ENCODE measurements at regions not wholly inside any gene's neighbourhood (a gene's known extent, or its start where the extent isn't known, plus 50 kb on each side); places are given as distances from the start of the nearest gene placed in this dataset.

DNA sequence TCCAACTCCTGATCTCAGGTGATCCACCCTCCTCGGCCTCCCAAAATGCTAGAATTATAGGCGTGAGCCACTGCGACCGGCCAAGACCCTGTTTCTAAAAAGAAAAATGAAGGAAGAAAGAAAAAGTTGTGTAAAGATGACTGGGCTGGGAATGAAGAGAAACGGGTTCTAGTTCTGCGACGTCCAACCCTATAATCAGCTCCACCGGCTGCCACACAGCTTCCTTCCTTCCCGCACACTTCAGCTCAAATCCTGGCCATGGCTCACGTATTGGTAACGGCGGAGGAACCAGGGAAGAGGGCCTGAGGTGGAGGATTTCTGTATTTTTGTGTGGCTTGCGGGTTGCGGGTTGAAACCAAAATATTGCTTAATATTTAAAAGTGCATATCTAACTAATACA lies 88.1 kb downstream of the MYL12B start:
- TF ChIP-seq, protein P1, sequence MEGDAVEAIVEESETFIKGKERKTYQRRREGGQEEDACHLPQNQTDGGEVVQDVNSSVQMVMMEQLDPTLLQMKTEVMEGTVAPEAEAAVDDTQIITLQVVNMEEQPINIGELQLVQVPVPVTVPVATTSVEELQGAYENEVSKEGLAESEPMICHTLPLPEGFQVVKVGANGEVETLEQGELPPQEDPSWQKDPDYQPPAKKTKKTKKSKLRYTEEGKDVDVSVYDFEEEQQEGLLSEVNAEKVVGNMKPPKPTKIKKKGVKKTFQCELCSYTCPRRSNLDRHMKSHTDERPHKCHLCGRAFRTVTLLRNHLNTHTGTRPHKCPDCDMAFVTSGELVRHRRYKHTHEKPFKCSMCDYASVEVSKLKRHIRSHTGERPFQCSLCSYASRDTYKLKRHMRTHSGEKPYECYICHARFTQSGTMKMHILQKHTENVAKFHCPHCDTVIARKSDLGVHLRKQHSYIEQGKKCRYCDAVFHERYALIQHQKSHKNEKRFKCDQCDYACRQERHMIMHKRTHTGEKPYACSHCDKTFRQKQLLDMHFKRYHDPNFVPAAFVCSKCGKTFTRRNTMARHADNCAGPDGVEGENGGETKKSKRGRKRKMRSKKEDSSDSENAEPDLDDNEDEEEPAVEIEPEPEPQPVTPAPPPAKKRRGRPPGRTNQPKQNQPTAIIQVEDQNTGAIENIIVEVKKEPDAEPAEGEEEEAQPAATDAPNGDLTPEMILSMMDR (conservative IDR thresholded peaks at IDR 0.05; ENCODE audit: low read depth, low read length): no peak
- TF ChIP-seq EZH2phosphoT487 (IDR thresholded peaks at IDR 0.05; ENCODE audit: borderline replicate concordance, low read length): no peak
